Heart right ventricle (tissue), 16 donors: ENCODE measurements at regions not wholly inside any gene's neighbourhood (a gene's known extent, or its start where the extent isn't known, plus 50 kb on each side); places are given as distances from the start of the nearest gene placed in this dataset.

Experiments used
- ATAC-seq, 8 donors: fragments of 200-7000 bp; cut with Tn5 transposase; one replicate each; pipeline ENCODE4 v1.9.1; 2020; ENCODE audit warnings: mild to moderate bottlenecking in 8 of 8, moderate library complexity in 8 of 8, moderate number of reproducible peaks in 1 of 8
- DNase-seq, 2 donors: peaks; one replicate each; pipeline ENCODE4 v3.0.0-alpha.2; 2020
- H3K27ac ChIP-seq, 10 donors: fragments of 200-600 bp; sonication (generic) in 2 of 10; one replicate each; pipeline versions ENCODE4 v1.5.0 to v1.8.0; 2020 to 2022; ENCODE audit warnings: mild to moderate bottlenecking in 3 of 10
- H3K27me3 ChIP-seq, 7 donors: fragments of 200-600 bp; one replicate each; pipeline ENCODE4 v1.8.0; 2021 to 2022; ENCODE audit warnings: mild to moderate bottlenecking in 2 of 7
- H3K36me3 ChIP-seq, 9 donors: fragments of 200-600 bp; sonication (generic) in 1 of 9; one replicate each; pipeline versions ENCODE4 v1.5.0 to v1.8.0; 2020 to 2022; ENCODE audit warnings: mild to moderate bottlenecking in 2 of 9
- H3K4me1 ChIP-seq, 9 donors: fragments of 200-600 bp; sonication (generic) in 1 of 9; one replicate each; pipeline versions ENCODE4 v1.5.0 to v1.8.0; 2020 to 2022; ENCODE audit warnings: mild to moderate bottlenecking in 4 of 9
- H3K4me3 ChIP-seq, 10 donors: fragments of 200-600 bp; sonication (generic) in 2 of 10; one replicate each; pipeline versions ENCODE4 v1.5.0 to v1.8.0; 2020 to 2022; ENCODE audit warnings: mild to moderate bottlenecking in 7 of 10, moderate library complexity in 2 of 10
- H3K9me3 ChIP-seq, 11 donors: fragments of 200-600 bp in 10 of 11; sonication (generic) in 2 of 11; one replicate each; pipeline versions ENCODE4 v1.5.0 to v1.8.0; 2013 to 2022; ENCODE audit warnings: mild to moderate bottlenecking in 2 of 11, control low read depth in 1 of 11, moderate library complexity in 1 of 11
- WGBS, 2 donors: extraction: QIAGEN DNeasy Blood & Tissue Kit; methylation state at CpG; one replicate each; pipeline ENCODE4 v1.1.7; 2013; ENCODE audit warnings: inconsistent platforms in 1 of 2; 5-methylcytosine and 5-hydroxymethylcytosine counted together
- intact Hi-C, 10 donors: fragments of 100-400 bp; cut with DNase I; formaldehyde crosslinking; loops; one replicate each; pipeline versions ENCODE4 v1.11.1 to v1.14.2; 2022
- TF ChIP-seq, protein P1 (sequence below), 9 donors: fragments of 200-600 bp; sonication (generic) in 2 of 9; IDR thresholded peaks; one replicate each; pipeline versions ENCODE4 v1.5.0 to v1.8.0; 2021 to 2022; ENCODE audit warnings: antibody characterized with exemption in 9 of 9, mild to moderate bottlenecking in 5 of 9, moderate library complexity in 1 of 9
- donor health status: Arrhythmogenic right ventricular cardiomyopathy.
- donor health status: ischemic (EF 13 %, LVEDD 7.1; RV severe dilation, severe dysfunction).
- donor health status: healthy with polysubstance abuse.
- donor health status: DM: no; HTN: yes; CAD: no.
- donor health status: DM: no; HTN: no; CAD: no.
- donor health status: ischemic (EF 25% LVEDD 6.9; RV normal size, moderate dysfunction).
- donor health status: ischemic (EF 25% LVEDD 5.7; RV mildly dilated, moderate dysfunction).
- donor health status: healthy.
- donor health status: DM: yes; HTN: yes; CAD: no.
- donor health status: Ischemic cardiomyopathy.
- donor health status: ischemic (EF 35%, LVEDD 5.7; RV mildly dilated, moderate dysfunction).
- donor health status: nonischemic (EF 11% LVEDD 7.7; RV severe dilation, severe dysfunction).
- donor health status: DM: yes; HTN: yes; CAD: no.
- donor health status: PGD.
- donor health status: ischemic (EF 29% LVEDD 5.4; RV normal size, mild dysfunction).
- donor health status: nonischemic (EF 23%, LVEDD 6.1; RV moderate dilation, normal function).

DNA sequence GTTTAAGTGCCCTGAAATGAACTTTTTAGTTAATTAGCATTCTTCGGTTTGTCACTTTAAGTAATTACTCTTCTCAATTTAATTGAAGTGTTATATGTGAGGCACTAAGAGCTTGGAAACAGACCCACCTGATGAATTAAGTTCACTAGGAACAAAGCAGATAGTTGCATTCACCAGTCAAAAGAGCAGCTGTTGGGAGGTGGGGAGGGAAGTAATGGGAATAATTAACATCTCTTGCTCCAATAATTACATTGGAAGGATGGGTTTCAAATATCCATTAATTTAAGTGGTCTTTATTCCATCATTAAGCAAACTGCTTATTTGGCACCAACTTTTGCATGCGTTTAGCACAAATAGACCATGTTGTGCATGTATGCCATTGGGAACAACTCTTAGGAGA lies 667.2 kb downstream of the GALC start:
- Histone ChIP-seq H3K27ac (no peak overlapping the region), H3K4me3 (no peak overlapping the region), H3K27me3 (no peaks in the 10 kb centered on the region), H3K4me1 (no peaks in the 10 kb centered on the region), H3K36me3 (no peaks in the 10 kb centered on the region), H3K9me3 (peaks cover 0 to 3% (median 0%) of the 10 kb centered on the region in 11 donors)
- intact Hi-C loops: no loop called here
- ATAC-seq (no peak), DNase-seq (no peak)
- 91 to 95% methylated on average over 2 of the region's 2 CpGs for WGBS, 2 donors
- TF ChIP-seq, protein P1, sequence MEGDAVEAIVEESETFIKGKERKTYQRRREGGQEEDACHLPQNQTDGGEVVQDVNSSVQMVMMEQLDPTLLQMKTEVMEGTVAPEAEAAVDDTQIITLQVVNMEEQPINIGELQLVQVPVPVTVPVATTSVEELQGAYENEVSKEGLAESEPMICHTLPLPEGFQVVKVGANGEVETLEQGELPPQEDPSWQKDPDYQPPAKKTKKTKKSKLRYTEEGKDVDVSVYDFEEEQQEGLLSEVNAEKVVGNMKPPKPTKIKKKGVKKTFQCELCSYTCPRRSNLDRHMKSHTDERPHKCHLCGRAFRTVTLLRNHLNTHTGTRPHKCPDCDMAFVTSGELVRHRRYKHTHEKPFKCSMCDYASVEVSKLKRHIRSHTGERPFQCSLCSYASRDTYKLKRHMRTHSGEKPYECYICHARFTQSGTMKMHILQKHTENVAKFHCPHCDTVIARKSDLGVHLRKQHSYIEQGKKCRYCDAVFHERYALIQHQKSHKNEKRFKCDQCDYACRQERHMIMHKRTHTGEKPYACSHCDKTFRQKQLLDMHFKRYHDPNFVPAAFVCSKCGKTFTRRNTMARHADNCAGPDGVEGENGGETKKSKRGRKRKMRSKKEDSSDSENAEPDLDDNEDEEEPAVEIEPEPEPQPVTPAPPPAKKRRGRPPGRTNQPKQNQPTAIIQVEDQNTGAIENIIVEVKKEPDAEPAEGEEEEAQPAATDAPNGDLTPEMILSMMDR (IDR thresholded peaks at IDR 0.05): no peak

DNA sequence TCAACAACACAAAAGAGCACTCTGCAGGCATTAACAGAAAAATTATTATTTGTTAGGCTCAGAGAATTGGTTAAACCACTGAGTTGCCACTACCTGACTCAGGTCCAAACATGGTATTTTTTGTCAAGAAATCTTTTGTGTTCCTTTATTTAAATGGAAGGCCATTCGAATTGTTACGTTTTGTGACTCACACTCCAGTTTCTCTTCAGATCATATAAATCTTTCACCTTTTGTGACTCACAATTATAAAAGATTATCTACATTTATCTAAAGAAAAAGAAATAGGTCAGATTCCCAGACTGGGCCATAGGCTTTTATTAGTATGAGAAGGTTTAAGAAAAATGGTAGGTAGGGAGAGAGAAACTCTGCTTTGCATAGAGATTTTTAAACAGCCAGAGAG lies 669.8 kb downstream of the GALC start:
- Histone ChIP-seq H3K27me3 (no peaks in the 10 kb centered on the region), H3K4me1 (no peaks in the 10 kb centered on the region), H3K4me3 (no peak overlapping the region), H3K36me3 (no peaks in the 10 kb centered on the region), H3K9me3 (peaks cover 0 to 6% (median 0%) of the 10 kb centered on the region in 11 donors), H3K27ac (no peak overlapping the region)
- no peak for ATAC-seq
- no peak for DNase-seq
- intact Hi-C loops: no loop called here
- WGBS, 2 donors: 87 to 95% methylated on average over 2 of the region's 2 CpGs
- TF ChIP-seq, protein P1 (IDR thresholded peaks at IDR 0.05): no peak

DNA sequence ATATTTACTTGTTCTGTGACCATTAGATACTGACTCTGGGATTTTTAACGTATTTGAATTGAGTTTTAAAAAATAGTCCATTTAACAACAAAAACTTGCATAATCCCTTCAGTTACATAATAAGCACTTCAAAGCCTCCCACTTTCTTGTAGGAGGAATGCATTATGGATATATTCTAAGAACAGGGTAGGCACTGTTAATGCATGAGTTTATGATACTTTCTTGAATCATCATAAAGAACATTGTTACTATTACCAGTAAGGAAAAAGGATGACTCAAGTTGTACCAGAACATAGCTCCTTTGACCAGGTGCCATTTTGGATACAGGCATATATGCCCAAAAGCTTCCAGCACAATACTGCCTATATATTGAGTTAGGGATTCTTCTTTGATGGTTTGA lies 671.4 kb downstream of the GALC start:
- TF ChIP-seq, protein P1 (IDR thresholded peaks at IDR 0.05): no peak
- Histone ChIP-seq H3K4me1 (no peaks in the 10 kb centered on the region), H3K27ac (no peak overlapping the region), H3K36me3 (no peaks in the 10 kb centered on the region), H3K9me3 (peaks cover 0 to 16% (median 0%) of the 10 kb centered on the region in 11 donors), H3K27me3 (no peaks in the 10 kb centered on the region), H3K4me3 (no peak overlapping the region)
- WGBS, 2 donors: 88 to 92% methylated on average over 1 of the region's 1 CpG
- intact Hi-C loops: no loop called here
- no peak for DNase-seq
- ATAC-seq: no peak

DNA sequence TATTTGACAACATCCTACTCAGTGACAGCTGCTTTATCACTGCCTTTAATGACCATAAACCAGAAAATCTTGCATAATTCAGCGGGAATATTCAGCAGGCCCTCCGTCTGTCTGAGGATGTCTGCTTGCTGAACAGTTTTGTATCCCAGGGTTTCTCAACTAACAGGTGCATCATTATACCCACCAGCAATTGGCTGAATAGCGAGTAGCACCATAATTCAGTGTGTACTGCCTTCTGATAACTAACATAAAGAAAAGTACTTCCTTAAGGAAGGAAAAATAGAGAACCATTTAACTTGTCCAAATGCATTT lies 680.1 kb downstream of the GALC start:
- Histone ChIP-seq H3K4me1 (no peaks in the 10 kb centered on the region), H3K9me3 (peaks cover 0 to 19% (median 0%) of the 10 kb centered on the region in 11 donors), H3K4me3 (no peak overlapping the region), H3K36me3 (no peaks in the 10 kb centered on the region), H3K27ac (no peak overlapping the region), H3K27me3 (no peaks in the 10 kb centered on the region)
- intact Hi-C loops: no loop called here
- ATAC-seq: no peak
- WGBS, 2 donors: 83 to 85% methylated on average over 3 of the region's 3 CpGs
- TF ChIP-seq, protein P1 (IDR thresholded peaks at IDR 0.05): no peak
- no peak for DNase-seq
